GM19043 (cell line): ENCODE measurements at regions not wholly inside any gene's neighbourhood (a gene's known extent, or its start where the extent isn't known, plus 50 kb on each side); places are given as distances from the start of the nearest gene placed in this dataset.

Source experiments
- ATAC-seq: cut with Tn5 transposase; IDR thresholded peaks from one replicate; pipeline ENCODE4 v1.9.1; 2021; ENCODE audit warnings: low read depth; ENCODE audit not compliant: unreplicated experiment

GRCh38 chr6:164928057-164928727 lies 381.2 kb downstream of the C6orf118 start:
- no peak for ATAC-seq

GRCh38 chr6:164927288-164928056 lies 381.9 kb downstream of the C6orf118 start:
- ATAC-seq, result peak; percentile 91

- ATAC-seq, result no peak
Measured at GRCh38 chr6:164926686-164927085, 382.7 kb downstream of the C6orf118 start.

GRCh38 chr6:164925681-164926530 lies 383.5 kb downstream of the C6orf118 start:
- no peak for ATAC-seq

- no peak for ATAC-seq
Measured at GRCh38 chr6:164924674-164925073, 384.7 kb downstream of the C6orf118 start.

- no peak for ATAC-seq
Measured at GRCh38 chr6:164917211-164917610, 392.2 kb downstream of the C6orf118 start.

GRCh38 chr6:164916087-164916486 lies 393.3 kb downstream of the C6orf118 start:
- no peak for ATAC-seq

GRCh38 chr6:164911873-164912580 lies 397.4 kb downstream of the C6orf118 start:
- ATAC-seq, result no peak

- ATAC-seq, result no peak
Measured at GRCh38 chr6:164911151-164911550, 398.3 kb downstream of the C6orf118 start.

GRCh38 chr6:164906766-164907165 lies 402.6 kb downstream of the C6orf118 start:
- ATAC-seq, result no peak

GRCh38 chr6:164905311-164905710 lies 404.1 kb downstream of the C6orf118 start:
- no peak for ATAC-seq

- ATAC-seq, result no peak
Measured at GRCh38 chr6:164898412-164898811, 411.0 kb downstream of the C6orf118 start.

GRCh38 chr6:164897523-164898235 lies 411.7 kb downstream of the C6orf118 start:
- ATAC-seq, result no peak

- ATAC-seq, result no peak
Measured at GRCh38 chr6:164889980-164890379, 419.4 kb downstream of the C6orf118 start.

GRCh38 chr6:164887660-164888059 lies 421.7 kb downstream of the C6orf118 start:
- ATAC-seq, result no peak

- no peak for ATAC-seq
Measured at GRCh38 chr6:164882236-164882635, 427.2 kb downstream of the C6orf118 start.

- ATAC-seq, result no peak
Measured at GRCh38 chr6:164871783-164872182, 437.6 kb downstream of the C6orf118 start.

- ATAC-seq, result no peak
Measured at GRCh38 chr6:164870164-164870563, 439.2 kb downstream of the C6orf118 start.

GRCh38 chr6:164861967-164862366 lies 447.4 kb downstream of the C6orf118 start:
- ATAC-seq, result no peak

- no peak for ATAC-seq
Measured at GRCh38 chr6:164859816-164860215, 449.6 kb downstream of the C6orf118 start.
